ENCODE measurements at regions not wholly inside any gene's neighbourhood (a gene's known extent, or its start where the extent isn't known, plus 50 kb on each side); places are given as distances from the start of the nearest gene placed in this dataset.
"Not testable (repeated sequence)": the region's sequence is repeated elsewhere in the genome, so short reads cannot be mapped to it uniquely, and the experiment has no call there.

DNA sequence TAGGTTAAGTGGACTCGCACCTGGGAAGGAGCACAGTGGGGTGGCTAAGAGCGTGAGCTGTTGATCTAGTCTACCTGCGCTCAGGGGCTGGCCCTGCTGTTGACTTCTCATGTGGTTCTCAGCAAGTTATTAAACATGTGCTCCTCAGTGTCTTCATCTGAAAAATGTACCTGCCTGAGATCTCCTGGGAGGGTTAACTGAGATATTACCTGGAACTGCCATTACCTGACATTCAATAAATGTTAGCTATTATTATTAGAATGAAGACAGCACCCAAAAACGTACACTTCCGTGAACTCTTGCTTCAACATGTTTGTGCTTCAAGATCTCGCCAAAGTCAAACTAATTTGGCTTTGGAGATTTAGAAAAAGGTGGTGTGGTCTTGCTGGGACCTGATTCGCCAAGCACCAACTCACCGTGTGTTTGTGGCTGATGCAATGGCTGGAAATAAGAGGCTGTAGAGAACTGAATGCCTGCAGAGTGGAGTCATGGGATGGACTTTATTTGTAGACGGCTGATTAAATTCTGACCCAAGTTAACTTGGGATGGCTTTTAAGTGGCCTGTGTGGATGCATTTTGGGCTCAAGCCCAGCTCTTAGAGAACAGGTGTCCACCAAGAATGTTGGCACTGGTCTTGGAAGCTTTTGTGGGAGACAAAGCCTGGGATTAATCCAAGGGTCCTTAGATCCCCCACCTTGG lies 692.9 kb downstream of the QKI start:
- no peak for DNase-seq (ENCODE audit: low spot score)

DNA sequence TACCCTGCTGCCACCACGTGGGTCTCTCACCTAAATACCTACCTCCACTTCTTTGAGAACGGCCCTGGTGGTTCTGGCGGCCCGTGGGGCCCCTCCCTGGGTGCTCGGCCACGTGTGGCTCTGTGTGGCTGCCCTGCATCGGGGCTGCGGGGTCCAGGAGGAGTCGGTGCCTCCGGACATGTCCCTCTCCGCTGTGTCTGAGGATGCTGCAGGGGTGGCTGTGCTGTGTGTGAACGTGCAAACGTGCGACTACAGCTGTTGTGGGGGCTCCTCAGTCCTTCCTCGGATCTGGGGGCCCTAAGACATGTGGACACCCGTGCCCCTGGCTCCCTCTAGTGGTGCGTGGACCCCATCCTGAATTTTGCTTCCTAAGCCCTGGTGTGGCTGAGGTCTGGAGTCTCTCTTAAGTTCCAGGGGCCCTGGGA lies 691.8 kb downstream of the QKI start:
- no peak for DNase-seq (ENCODE audit: low spot score)

DNA sequence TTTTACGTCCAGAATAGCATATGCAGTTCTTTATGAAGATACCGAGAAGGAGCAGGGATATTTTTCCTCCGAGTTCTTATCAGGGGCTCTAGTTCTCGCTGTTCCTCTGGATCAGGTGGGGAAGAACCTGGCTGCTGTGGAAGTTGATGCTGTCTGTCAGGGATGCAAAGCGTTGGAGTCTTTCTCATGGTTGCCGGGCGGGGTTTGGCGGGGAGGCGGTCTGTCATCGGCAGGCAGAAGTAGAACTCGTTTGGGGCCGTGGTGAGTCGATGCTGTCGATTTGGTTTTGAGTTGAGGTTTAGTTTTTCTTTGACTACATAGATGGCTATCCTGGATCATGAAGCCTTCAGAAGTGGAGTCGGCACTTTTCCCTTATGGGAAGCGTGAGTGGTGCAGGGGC lies 691.2 kb downstream of the QKI start:
- DNase-seq (ENCODE audit: low spot score) = no peak

DNA sequence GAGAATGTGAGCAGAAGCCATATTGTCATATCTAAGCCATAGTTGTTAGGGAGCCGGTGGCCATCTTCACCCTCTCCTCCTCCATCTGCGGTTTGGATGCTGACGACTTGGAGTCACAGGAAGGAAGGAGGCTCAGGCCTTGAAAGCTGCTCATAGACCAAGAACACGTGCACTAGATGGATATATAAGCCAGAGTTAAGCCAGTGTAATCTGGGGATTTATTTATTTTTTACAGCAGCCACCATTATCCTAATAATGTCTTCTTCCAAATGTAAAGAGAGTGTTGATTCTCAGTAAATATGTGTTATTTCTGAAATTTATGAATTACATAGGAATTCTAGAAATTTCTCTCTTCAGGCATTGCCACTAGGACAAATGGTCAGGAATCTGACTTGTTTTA lies 689.9 kb downstream of the QKI start:
- no peak for DNase-seq (ENCODE audit: low spot score)

DNA sequence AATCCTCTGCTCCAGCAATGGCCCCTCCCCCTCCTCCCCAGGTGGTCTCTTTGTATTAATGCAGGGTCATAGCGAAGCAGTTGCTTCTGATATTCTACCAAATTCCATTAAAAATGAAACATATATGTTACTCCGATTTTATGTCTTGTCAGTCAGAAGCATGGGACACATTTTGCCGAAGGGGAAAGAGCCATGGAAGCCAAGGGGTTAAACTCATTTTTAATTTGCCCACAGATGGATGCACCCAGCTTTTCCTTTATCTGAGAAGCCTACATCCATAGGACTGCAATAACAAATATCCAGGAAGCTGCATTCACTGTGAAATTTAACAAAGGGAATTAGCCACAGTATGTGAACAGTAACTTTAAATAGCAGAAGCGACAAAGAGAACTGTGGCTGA lies 688.2 kb downstream of the QKI start:
- DNase-seq (ENCODE audit: low spot score) = no peak

DNA sequence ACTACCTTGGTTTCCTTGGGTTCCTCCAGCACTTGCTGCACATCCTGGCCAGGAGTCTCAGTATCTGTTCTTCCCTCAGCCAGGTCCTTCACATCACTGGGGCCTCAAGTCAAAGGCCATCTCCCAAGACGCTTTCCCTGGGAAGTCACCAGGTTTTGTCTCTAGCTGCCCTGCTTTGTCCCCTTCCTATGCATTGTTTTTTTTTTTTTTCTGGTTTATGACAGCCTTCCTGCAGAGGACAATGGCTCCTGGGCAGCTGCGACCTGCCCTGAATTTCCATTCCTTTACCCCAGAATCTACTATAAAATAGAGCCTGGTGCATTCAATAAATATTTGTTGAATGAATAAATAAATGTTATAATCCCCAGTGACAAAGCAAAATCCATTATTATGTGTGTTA lies 687.3 kb downstream of the QKI start:
- DNase-seq (ENCODE audit: low spot score) = no peak

DNA sequence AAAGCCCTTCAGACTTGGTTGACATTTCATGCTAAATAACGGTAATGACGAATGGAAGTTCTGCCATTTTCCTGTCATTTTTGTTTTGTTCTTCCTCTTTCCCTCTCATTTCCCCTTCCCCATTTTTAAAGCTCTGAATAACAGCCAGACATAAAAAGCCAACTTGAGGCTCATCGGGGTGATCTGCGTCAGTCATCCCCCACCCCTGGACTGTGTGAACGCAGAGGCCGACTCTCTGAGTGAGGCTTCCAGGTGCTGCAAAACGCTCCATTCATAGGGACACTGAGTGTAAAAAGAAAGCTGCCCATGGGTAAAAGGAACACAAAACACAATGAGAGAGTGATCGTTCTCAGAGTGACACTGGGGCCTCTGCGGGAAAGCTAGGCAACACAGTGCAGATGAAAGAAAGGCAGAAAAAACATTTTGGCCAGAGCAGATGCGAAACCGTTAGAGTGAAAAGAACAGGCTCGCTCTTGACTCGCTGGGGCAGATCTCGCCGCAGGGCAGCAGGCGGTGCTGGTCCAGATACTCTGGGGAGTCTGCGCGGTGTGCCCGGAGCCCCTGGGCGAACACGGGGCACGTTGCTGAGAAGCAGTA lies 684.8 kb downstream of the QKI start:
- DNase-seq (ENCODE audit: low spot score) = no peak

DNA sequence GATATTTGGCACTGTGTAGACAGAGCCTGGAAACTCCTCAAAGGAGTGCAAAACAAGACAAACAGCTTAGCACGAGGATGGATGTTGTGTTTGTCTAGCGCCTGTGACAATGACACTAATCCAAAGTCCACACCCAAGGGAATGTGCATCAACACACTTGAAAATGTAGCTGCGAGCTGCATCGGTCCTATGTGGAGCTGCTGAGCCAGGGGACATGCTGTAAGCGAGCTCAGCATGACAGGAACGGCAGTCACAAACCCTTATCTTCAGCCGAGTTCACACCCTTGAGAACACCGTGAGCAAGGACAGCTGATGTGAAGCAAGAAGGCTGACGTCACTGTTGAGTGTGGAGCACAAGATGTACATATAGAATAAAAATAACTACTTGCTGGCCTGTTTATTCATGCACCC lies 684.3 kb downstream of the QKI start:
- DNase-seq (ENCODE audit: low spot score) = no peak

DNA sequence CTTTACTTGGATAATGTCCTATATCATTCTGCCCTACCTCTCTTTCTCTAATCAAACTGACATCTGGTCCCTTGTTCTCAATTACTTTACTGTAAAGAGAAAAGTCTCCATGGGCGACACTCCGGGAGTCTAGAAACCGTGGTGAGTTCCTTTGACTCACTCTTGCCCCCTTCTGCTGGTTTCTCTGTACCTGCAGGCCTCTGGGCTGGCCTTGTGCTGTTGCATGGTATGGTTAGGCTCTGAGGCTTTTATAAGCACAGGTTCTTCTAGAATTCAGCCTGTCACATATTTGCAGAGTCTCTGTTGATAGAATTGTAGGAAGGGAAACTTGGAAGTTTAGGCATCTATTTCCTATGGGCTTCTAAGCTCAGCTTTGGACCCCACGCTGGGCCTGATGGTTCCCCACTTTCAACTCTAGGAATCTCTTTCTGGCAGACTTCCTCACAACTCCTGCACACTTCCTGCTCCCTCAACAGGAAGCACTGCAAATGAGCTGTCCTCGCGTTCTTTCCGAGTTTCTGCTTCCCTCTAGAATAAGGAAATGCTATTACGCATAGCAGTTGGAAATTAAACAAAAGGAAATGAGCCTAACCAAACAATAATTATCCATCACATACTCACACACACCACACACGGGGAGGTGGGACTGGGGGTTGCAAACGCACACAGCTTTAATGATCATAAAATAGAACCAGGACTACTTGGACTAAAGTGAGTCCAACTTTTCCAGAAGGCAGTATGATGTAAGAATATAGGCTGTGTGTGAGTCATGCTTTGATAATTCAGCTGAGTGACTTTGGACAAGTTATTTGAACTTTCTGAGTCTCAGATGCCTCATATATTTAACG lies 683.3 kb downstream of the QKI start:
- no peak for DNase-seq (ENCODE audit: low spot score)

DNA sequence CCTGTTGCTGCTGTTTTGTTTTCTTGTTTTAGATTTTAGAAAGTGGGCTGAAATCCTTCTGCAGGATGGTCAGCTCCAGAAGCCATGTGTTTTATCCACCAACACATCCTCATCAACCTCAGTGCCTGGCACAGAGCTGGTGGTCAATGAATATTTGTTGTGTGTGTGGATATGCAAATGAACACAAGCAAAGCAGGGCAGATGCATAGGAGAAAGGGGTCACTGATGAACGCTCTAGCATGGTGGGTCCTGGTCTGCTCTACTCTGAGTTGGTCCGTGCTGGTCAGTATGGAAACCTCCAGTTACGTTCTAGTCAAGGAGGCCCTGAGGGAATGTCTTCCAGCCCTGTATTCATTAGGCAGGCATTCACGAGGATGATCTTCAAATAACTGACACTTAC lies 682.5 kb downstream of the QKI start:
- DNase-seq (ENCODE audit: low spot score) = no peak

DNA sequence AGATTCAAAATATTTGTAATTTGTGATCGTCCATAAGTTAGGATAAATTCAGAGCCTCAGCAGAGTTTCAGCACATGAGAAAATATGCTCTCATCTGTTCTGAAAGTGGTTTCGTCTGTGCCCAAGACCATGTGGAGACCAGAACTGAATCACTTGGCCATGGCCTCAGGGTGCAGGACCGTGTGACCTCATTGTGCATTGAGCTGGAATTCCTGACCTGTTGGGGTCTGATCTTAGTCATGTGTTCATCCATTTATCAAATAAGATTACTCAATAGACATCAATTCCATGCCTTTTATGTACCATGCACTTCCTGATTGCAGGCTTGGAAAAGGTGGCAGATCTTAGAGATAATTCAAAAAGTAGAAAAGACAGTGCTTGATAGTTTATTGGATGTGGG lies 680.5 kb downstream of the QKI start:
- DNase-seq (ENCODE audit: low spot score) = no peak

DNA sequence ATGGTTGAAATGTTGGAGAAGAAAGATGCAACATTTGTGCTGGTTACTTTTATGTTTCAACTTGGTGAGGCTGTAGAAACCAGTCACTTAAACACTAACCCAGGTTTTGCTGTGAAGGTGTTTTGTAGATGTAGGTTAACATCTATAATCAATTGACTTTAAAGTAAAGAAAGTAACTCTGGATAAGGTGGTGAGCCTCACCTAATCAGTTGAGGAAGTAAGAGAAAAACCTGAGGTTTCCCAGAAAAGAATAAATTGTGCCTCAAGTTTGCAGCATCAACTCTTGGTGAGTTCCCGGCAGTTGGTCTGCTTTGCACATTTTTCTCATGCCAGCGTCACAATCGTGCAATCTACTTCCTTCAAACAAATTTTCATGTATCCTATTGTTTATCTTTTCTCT lies 673.4 kb downstream of the QKI start:
- DNase-seq (ENCODE audit: low spot score) = no peak

DNA sequence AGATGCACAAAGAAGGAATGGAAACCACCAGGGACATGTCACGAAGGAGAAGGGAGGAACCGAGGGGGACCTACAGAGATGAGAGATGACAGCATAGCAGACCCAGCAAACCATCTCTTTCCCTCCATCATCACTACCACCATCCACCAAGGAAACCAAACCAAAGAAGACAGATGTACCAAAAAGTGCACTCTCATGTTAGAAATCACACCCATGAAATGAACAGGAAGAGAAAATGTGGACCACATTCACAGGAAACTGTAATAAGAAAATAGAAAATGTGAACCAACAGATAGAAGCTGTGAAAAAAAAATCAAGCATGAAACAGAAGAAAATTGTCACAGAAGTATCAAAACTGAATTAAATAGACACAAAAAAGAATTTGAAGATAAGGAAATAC lies 672.7 kb downstream of the QKI start:
- DNase-seq (ENCODE audit: low spot score) = no peak

DNA sequence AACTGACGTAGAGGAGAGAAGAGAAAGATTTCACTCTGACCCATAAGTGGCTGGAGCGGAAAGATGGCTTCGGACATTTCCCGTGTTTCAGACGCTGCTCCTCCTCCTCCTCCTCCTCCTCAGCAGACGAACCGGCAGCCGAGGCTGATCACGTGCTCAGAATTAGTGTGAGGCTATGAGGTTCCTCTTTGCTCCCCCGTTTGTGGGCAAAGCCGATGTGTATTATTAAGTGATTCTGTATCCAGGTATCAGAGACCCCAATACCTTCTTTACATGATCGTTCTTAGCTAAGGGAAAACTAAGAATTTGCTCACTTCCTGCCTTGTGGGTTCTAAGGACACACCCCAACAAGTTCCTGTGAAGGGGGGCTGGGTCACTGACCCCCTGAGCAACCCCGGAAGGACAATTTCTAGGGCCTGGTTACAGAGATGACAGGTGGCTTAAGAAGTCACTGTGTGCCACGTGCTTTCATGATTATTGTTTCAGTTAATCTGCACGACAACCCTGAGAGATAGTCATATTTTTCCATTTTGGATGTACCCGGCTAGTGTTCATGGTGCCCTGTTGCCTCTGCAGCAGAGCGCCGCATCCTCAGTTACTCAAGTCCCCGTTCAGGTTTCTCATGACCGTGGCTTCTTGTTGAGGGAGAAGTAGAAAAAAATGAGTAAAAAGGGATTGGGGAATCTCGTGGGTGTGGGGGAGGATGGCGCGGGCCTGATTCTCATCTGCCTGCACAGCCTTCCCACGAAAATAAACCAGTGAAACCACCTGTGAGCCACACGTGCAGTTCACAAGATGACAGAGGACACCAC lies 671.8 kb downstream of the QKI start:
- DNase-seq (ENCODE audit: low spot score) = no peak

DNA sequence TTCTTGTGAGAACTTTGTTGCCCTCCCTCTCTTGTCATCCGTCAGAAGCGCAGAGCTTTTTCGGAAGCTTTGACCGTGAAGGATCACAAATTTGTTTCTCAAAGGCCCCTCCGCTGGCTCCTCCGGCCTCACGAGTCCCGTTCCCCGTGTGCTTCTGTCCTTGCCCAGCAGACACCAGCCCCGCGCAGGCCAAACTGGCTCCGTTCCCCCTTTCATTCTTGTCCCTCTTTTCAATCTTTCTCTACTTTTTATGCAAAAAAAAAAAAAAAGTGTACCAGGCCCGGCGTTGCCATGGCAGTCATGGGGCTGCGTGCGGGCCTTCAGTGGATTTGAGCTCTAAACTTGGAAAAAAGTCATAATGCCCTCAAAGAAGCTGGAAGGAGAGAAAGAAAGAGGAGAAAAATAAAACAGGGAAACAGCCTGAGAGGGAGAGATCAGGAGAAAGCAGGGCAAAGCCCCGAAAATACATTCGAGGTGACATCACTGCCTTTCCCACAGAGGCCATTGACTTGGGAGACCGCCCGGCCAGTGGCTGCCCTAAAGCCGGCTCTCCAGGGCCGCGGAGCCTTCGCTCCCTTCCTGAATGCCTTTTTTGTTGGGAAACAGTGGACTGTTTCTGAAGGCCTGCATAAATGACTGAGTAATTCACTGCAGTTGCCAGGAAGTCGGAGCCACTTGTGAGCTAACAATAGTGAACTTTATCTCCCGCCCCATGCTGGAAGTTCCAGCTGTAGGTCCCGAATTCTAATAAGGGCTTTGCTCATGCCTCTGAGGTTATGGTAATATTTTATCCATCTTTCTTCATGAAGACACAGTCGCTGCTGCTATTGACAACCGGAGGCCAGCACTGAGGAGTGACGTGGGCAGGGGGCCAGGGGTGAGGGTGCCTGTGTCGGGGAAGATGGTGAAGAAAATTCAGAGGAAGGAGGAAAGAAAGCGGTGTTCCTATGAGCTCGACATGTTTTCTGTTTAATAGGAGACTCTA lies 670.9 kb downstream of the QKI start:
- no peak for DNase-seq (ENCODE audit: low spot score)

DNA sequence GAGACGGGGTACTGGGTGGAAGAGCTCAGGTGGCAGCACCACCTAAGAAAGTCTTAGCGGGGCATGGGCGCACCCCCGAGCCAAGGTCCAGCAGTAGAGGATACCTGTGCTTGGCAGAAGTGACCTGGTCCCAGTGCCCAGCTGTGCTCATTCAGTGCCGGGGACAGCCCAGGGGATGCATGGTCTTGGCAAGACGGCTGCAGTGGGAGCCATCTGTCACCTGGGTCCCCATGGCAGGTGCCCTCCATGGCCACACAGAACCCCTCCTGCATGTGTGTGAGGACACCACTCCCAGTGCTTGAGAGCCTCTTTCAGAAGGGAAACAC lies 664.7 kb downstream of the QKI start:
- DNase-seq (ENCODE audit: low spot score) = no peak

DNA sequence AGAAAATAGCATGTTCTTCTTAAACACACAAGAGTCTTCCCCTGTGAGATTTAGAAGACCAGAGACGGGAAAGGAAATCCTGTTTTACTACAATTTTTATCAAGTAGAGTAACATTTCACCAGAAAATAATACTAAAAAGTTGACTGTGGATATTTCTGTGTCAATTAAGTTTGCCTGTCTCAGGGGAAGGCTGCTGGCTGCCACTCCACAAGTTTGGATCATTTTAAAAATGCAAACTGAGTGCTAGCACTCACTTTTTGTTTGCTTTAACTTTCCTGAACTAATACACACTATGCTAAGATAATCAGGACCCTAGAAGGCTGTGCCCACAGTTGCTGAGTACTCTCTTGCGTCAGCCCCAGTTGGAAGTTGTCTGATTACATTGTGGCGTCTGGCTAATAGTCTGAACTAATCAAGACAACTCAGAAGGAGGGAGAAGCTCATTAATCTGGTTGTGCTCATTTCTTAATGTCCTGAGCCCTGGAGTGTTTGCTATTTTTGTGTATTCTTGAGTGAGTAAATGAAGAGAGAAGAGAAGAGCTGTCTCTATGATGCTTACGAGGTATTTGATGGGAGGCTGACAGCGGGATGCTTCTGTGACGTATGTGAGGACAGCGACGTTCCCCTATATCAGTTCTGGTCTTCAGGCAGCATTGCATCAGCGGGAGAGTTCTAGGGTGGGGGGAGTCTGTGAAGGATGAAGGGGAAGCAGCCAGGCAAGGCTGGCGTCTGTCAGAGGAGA lies 664.2 kb downstream of the QKI start:
- no peak for DNase-seq (ENCODE audit: low spot score)

DNA sequence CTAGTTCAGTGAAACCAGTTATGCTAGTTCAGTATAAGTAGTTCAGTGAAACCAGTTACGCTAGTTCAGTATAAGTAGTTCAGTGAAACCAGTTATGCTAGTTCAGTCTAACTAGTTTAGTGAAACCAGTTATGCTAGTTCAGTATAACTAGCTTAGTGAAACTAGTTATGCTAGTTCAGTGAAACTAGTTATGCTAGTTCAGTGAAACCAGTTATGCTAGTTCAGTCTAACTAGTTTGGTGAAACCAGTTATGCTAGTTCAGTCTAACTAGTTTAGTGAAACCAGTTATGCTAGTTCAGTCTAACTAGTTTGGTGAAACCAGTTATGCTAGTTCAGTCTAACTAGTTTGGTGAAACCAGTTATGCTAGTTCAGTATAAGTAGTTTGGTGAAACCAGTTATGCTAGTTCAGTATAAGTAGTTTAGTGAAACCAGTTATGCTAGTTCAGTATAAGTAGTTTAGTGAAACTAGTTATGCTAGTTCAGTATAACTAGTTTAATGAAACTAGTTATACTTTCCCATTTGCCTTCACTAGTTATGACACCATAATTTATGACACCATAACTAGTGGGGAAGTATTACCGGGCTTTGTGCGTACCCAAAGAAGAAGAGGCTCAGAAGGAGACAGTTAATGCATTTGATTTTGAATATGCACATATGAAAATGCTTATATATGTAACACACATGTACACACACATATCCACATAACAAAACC lies 662.5 kb downstream of the QKI start:
- not testable (repeated sequence) for DNase-seq (ENCODE audit: low spot score)

DNA sequence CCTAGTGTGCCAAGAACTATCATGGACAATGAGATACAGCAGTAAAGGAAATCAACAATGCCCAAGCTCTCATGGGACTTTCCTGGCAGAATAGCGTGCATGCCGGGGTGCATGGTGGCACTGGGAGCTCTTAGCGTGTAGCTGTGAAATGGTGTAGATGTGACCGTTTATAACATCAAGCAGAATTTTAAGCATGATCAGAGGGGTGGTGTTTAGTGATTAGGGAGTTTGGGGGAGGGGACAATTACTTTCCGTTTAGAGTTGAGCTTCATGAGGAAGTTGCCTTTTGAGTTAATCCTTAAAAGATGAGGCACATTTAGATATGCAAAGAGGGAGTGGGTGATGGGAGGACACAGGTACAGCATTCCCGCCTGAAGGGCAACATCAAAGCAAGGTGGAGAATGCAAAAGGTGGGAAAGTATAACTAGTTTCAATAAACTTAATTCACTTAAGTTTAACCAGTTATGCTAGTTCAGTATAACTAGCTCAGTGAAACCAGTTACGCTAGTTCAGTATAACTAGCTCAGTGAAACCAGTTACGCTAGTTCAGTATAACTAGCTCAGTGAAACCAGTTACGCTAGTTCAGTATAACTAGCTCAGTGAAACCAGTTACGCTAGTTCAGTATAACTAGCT lies 661.6 kb downstream of the QKI start:
- DNase-seq (ENCODE audit: low spot score) = no peak

Data from CD4-positive, alpha-beta T cell treated with Interleukin-2 at 100 ng/mL for 4 hours (primary cell).